Keratinocyte (primary cell): ENCODE measurements at regions not wholly inside any gene's neighbourhood (a gene's known extent, or its start where the extent isn't known, plus 50 kb on each side); places are given as distances from the start of the nearest gene placed in this dataset.

Experiments used
- DNase-seq: peaks from one replicate; pipeline ENCODE4 v3.0.0-alpha.2; 2011; ENCODE audit warnings: low read depth, missing footprints, low spot score
- FAIRE-seq: peaks from 2 replicates; lab custom pipeline; 2011; peaks lifted over from hg19 to GRCh38; lab: Jason Lieb, UNC
- H2AFZ ChIP-seq: 2 replicates; pipeline ENCODE4 v1.6.0; 2012; ENCODE audit warnings: low read length, control low read depth, inconsistent platforms; ENCODE audit not compliant: control insufficient read depth
- H3K27ac ChIP-seq: 2 replicates; pipeline ENCODE4 v1.5.1; 2011; ENCODE audit warnings: low read length; ENCODE audit not compliant: control insufficient read depth, insufficient read depth
- H3K27me3 ChIP-seq: 3 replicates; pipeline ENCODE4 v1.6.0; 2011; ENCODE audit warnings: low read length; ENCODE audit not compliant: control insufficient read depth, insufficient read depth; ENCODE audit errors: extremely low read depth
- H3K36me3 ChIP-seq, 2 experiments: 2 replicates in 1 of 2; 3 replicates in 1 of 2; pipeline ENCODE4 v1.5.1; 2011; ENCODE audit warnings: low read length in 2 of 2, mild to moderate bottlenecking in 1 of 2; ENCODE audit not compliant: control insufficient read depth in 2 of 2, insufficient read depth in 2 of 2; ENCODE audit errors: extremely low read depth in 1 of 2
- H3K4me1 ChIP-seq: 3 replicates; pipeline ENCODE4 v1.5.1; 2011; ENCODE audit warnings: low read length; ENCODE audit not compliant: control insufficient read depth, insufficient read depth; ENCODE audit errors: extremely low read depth
- H3K4me2 ChIP-seq: 3 replicates; pipeline ENCODE4 v1.6.0; 2011; ENCODE audit warnings: low read depth, low read length; ENCODE audit not compliant: control insufficient read depth, insufficient read depth; ENCODE audit errors: extremely low read depth
- H3K4me3 ChIP-seq, 3 experiments: fragments of 200-600 bp in 1 of 3; sonication (generic) in 1 of 3; 2 replicates in 2 of 3; 3 replicates in 1 of 3; pipeline ENCODE4 v1.5.1; 2011 to 2016; ENCODE audit warnings: low read length in 3 of 3, mild to moderate bottlenecking in 3 of 3, control low read depth in 2 of 3, inconsistent platforms in 1 of 3, low read depth in 1 of 3, mixed read lengths in 1 of 3, mixed run types in 1 of 3, moderate library complexity in 1 of 3; ENCODE audit not compliant: control insufficient read depth in 2 of 3, insufficient read depth in 2 of 3; ENCODE audit errors: extremely low read depth in 1 of 3
- H3K79me2 ChIP-seq: 2 replicates; pipeline ENCODE4 v1.6.0; 2012; ENCODE audit warnings: low read length; ENCODE audit not compliant: control insufficient read depth, insufficient read depth
- H3K9ac ChIP-seq: 3 replicates; pipeline ENCODE4 v1.6.0; 2011; ENCODE audit warnings: low read length; ENCODE audit not compliant: control insufficient read depth, insufficient read depth; ENCODE audit errors: extremely low read depth
- H3K9me1 ChIP-seq: 3 replicates; pipeline ENCODE4 v1.6.0; 2011; ENCODE audit warnings: low read length; ENCODE audit not compliant: control insufficient read depth, insufficient read depth; ENCODE audit errors: extremely low read depth
- H3K9me3 ChIP-seq: 2 replicates; pipeline ENCODE4 v1.5.1; 2012; ENCODE audit warnings: low read depth, low read length; ENCODE audit not compliant: control insufficient read depth
- H4K20me1 ChIP-seq: 3 replicates; pipeline ENCODE4 v1.6.0; 2011; ENCODE audit warnings: low read length; ENCODE audit not compliant: control insufficient read depth, insufficient read depth; ENCODE audit errors: extremely low read depth
- CTCF ChIP-seq, 3 experiments: IDR thresholded peaks in 1 of 3; conservative IDR thresholded peaks in 1 of 3; optimal IDR thresholded peaks in 1 of 3; 2 replicates in 2 of 3; 3 replicates in 1 of 3; pipeline versions ENCODE3 to v1.5.1; 2011; ENCODE audit warnings: low read length in 3 of 3, mild to moderate bottlenecking in 3 of 3, moderate library complexity in 2 of 3, control low read depth in 1 of 3, inconsistent platforms in 1 of 3; ENCODE audit not compliant: insufficient read depth in 2 of 3; ENCODE audit errors: extremely low read depth in 1 of 3
- EZH2 ChIP-seq: IDR thresholded peaks from one replicate; pipeline ENCODE4 v1.6.1; 2012; ENCODE audit warnings: inconsistent platforms, mild to moderate bottlenecking, low read length, moderate library complexity
- dilution Hi-C: fragments of 300-500 bp; cut with MboI; formaldehyde crosslinking; loops from one replicate; pipeline ENCODE4 v1.7.0; 2020; ENCODE audit warnings: low sequenced_read_pairs; ENCODE audit not compliant: extremely low pct_ligation_motif_present

GRCh38 chr3:89974903-89975519 is 867.6 kb downstream of the EPHA3 start:
- H2AFZ ChIP-seq, result no peak overlapping the region
- dilution Hi-C loops, result no loop called here
- no peaks in the 10 kb centered on the region for H3K36me3 ChIP-seq
- TF ChIP-seq EZH2, result no peak
- TF ChIP-seq CTCF (optimal IDR thresholded peaks at IDR 0.05 in 1 of 3, IDR thresholded peaks at IDR 0.05 in 1 of 3, conservative IDR thresholded peaks at IDR 0.05 in 1 of 3; ENCODE audit: extremely low read depth in 1 of 3, insufficient read depth in 2 of 3, low read length in 3 of 3), result no peak
- no peaks in the 10 kb centered on the region for H3K9me1 ChIP-seq
- H3K4me1 ChIP-seq, result no peaks in the 10 kb centered on the region
- no peak overlapping the region for H3K4me2 ChIP-seq
- FAIRE-seq, result no peak
- H3K27me3 ChIP-seq, result no peaks in the 10 kb centered on the region
- H3K79me2 ChIP-seq, result no peaks in the 10 kb centered on the region
- H3K9me3 ChIP-seq, result no peaks in the 10 kb centered on the region
- no peak overlapping the region for H3K4me3 ChIP-seq
- no peaks in the 10 kb centered on the region for H4K20me1 ChIP-seq
- H3K27ac ChIP-seq, result no peak overlapping the region
- DNase-seq, result no peak
- no peak overlapping the region for H3K9ac ChIP-seq

- Histone ChIP-seq H3K79me2 (no peaks in the 10 kb centered on the region), H3K9me3 (no peaks in the 10 kb centered on the region), H3K4me3 (no peak overlapping the region), H3K27ac (no peak overlapping the region), H3K27me3 (no peaks in the 10 kb centered on the region), H3K4me1 (no peaks in the 10 kb centered on the region), H3K36me3 (no peaks in the 10 kb centered on the region), H4K20me1 (no peaks in the 10 kb centered on the region), H2AFZ (no peak overlapping the region), H3K9ac (no peak overlapping the region), H3K4me2 (no peak overlapping the region), H3K9me1 (no peaks in the 10 kb centered on the region)
- no peak for DNase-seq
- dilution Hi-C loops, result no loop called here
- no peak for TF ChIP-seq EZH2
- TF ChIP-seq CTCF (optimal IDR thresholded peaks at IDR 0.05 in 1 of 3, IDR thresholded peaks at IDR 0.05 in 1 of 3, conservative IDR thresholded peaks at IDR 0.05 in 1 of 3; ENCODE audit: extremely low read depth in 1 of 3, insufficient read depth in 2 of 3, low read length in 3 of 3), result no peak
- no peak for FAIRE-seq
Measured at GRCh38 chr3:89983449-89983848, 876.0 kb downstream of the EPHA3 start.
